ENCODE measurements at regions not wholly inside any gene's neighbourhood (a gene's known extent, or its start where the extent isn't known, plus 50 kb on each side); places are given as distances from the start of the nearest gene placed in this dataset.

DNA sequence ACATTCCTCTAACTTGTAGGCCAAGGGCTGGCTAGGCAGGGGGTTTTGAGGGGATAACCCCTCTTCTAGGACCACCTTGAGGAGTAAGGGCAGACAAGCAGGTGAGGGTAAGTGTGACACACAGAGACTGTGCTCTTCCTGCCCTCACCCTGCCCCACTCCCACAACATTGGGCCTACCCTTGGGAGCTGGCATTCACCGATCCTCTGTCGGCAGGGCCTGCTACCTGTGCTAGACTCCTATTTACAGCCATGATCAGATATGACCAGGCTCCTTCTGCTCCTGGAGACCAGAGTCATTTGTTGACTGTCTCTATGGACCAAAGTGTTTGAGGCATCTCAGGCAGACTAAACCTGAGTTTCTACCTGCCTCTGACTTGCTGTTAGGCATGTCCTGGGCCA lies 68.3 kb downstream of the SYF2 start:
- Histone ChIP-seq H3K9ac (ENCODE audit: extremely low read depth, low read length, poor library complexity, severe bottlenecking) (no peak overlapping the region), H3K27me3 (ENCODE audit: control insufficient read depth, insufficient read depth, low read length, poor library complexity, severe bottlenecking) (peaks cover 8% of the 10 kb centered on the region), H3K9me3 (ENCODE audit: control insufficient read depth, low read length) (peaks cover 17% of the 10 kb centered on the region), H3K4me3 (ENCODE audit: low read length) (no peak overlapping the region), H3K27ac (ENCODE audit: low read depth, low read length) (no peak overlapping the region), H3K4me1 (ENCODE audit: control insufficient read depth, insufficient read depth, low read length) (peaks cover 14% of the 10 kb centered on the region), H3K36me3 (ENCODE audit: control insufficient read depth, insufficient read depth, low read length) (no peaks in the 10 kb centered on the region)
- no peak for DNase-seq
- Mint-ChIP-seq H3K4me1 (peaks cover 17% of the 10 kb centered on the region), H3K9me3 (peaks cover 4% of the 10 kb centered on the region), H3K27me3 (ENCODE audit: insufficient read depth) (peaks cover 20% of the 10 kb centered on the region), H3K36me3 (ENCODE audit: low read depth) (no peaks in the 10 kb centered on the region), H3K27ac (no peak overlapping the region), H3K4me3 (no peak overlapping the region)
- WGBS, 2 experiments (ENCODE audit: insufficient coverage in 1 of 2, insufficient read length in 1 of 2) = 99 to 100% methylated on average over 2 of the region's 2 CpGs
- TF ChIP-seq, protein P1, sequence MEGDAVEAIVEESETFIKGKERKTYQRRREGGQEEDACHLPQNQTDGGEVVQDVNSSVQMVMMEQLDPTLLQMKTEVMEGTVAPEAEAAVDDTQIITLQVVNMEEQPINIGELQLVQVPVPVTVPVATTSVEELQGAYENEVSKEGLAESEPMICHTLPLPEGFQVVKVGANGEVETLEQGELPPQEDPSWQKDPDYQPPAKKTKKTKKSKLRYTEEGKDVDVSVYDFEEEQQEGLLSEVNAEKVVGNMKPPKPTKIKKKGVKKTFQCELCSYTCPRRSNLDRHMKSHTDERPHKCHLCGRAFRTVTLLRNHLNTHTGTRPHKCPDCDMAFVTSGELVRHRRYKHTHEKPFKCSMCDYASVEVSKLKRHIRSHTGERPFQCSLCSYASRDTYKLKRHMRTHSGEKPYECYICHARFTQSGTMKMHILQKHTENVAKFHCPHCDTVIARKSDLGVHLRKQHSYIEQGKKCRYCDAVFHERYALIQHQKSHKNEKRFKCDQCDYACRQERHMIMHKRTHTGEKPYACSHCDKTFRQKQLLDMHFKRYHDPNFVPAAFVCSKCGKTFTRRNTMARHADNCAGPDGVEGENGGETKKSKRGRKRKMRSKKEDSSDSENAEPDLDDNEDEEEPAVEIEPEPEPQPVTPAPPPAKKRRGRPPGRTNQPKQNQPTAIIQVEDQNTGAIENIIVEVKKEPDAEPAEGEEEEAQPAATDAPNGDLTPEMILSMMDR (conservative IDR thresholded peaks at IDR 0.05) = no peak

DNA sequence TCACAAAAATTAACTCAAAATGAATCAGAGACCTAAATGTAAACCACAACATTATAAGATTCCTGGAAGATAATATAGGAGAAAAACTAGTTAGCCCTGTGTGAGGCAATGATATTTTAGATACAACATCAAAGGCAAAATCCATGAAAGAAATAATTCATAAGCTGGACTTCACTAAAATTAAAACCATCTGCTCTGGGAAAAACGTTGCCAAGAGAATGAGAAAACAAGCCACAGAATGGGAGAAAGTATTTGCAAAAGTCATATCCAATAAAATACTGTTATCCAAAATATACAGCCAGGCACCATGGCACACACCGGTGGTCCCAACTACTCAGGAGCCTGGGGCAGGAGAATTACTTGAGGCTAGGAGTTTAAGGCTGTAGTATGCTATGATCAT lies 70.3 kb downstream of the SYF2 start:
- peaks cover 19% of the 10 kb centered on the region for H3K9me3 Mint-ChIP-seq
- H3K36me3 Mint-ChIP-seq (ENCODE audit: low read depth) = peaks cover 2% of the 10 kb centered on the region
- H3K4me3 Mint-ChIP-seq = no peak overlapping the region
- no peak overlapping the region for H3K27ac Mint-ChIP-seq
- no peak overlapping the region for H3K27ac ChIP-seq (ENCODE audit: low read depth, low read length)
- peaks cover 8% of the 10 kb centered on the region for H3K27me3 ChIP-seq (ENCODE audit: control insufficient read depth, insufficient read depth, low read length, poor library complexity, severe bottlenecking)
- peaks cover 20% of the 10 kb centered on the region for H3K27me3 Mint-ChIP-seq (ENCODE audit: insufficient read depth)
- DNase-seq = no peak
- H3K36me3 ChIP-seq (ENCODE audit: control insufficient read depth, insufficient read depth, low read length) = no peaks in the 10 kb centered on the region
- no peak overlapping the region for H3K4me3 ChIP-seq (ENCODE audit: low read length)
- TF ChIP-seq, protein P1 (conservative IDR thresholded peaks at IDR 0.05) = no peak
- no peaks in the 10 kb centered on the region for H3K4me1 Mint-ChIP-seq
- H3K9ac ChIP-seq (ENCODE audit: extremely low read depth, low read length, poor library complexity, severe bottlenecking) = no peak overlapping the region
- peaks cover 30% of the 10 kb centered on the region for H3K9me3 ChIP-seq (ENCODE audit: control insufficient read depth, low read length)
- 17 to 31% methylated on average over 1 to 2 of the region's 2 CpGs for WGBS, 2 experiments (ENCODE audit: insufficient coverage in 1 of 2, insufficient read length in 1 of 2)
- no peaks in the 10 kb centered on the region for H3K4me1 ChIP-seq (ENCODE audit: control insufficient read depth, insufficient read depth, low read length)

DNA sequence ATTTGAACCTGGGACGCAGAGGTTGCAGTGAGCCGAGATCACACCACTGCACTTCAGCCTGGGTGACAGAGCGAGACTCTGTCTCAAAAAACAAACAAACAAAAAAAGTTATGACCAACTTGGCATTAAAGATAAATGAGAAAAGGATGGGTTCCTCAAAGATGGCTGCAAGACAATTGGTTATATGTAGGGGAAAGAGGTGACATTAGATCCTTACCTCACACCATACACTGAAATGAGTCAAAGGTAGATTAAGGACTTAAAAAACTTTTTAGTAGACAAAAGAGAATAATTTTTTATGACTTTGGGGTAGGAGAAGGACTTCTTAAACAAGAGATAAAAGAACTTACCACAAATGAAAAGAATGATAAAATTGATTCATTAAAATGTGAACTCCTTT lies 74.5 kb downstream of the SYF2 start:
- Mint-ChIP-seq H3K9me3 (peaks cover 26% of the 10 kb centered on the region), H3K4me3 (no peak overlapping the region), H3K27me3 (ENCODE audit: insufficient read depth) (peaks cover 28% of the 10 kb centered on the region), H3K36me3 (ENCODE audit: low read depth) (peaks cover 2% of the 10 kb centered on the region), H3K4me1 (no peaks in the 10 kb centered on the region), H3K27ac (no peak overlapping the region)
- TF ChIP-seq, protein P1 (conservative IDR thresholded peaks at IDR 0.05) = no peak
- no peak for DNase-seq
- H3K4me3 ChIP-seq (ENCODE audit: low read length) = no peak overlapping the region
- 90% methylated on average over 3 of the region's 3 CpGs; no CpG with 5 or more reads in 1 of the 2 experiments for WGBS, 2 experiments (ENCODE audit: insufficient coverage in 1 of 2, insufficient read length in 1 of 2)
- H3K27me3 ChIP-seq (ENCODE audit: control insufficient read depth, insufficient read depth, low read length, poor library complexity, severe bottlenecking) = peaks cover 8% of the 10 kb centered on the region
- no peak overlapping the region for H3K9ac ChIP-seq (ENCODE audit: extremely low read depth, low read length, poor library complexity, severe bottlenecking)
- no peaks in the 10 kb centered on the region for H3K36me3 ChIP-seq (ENCODE audit: control insufficient read depth, insufficient read depth, low read length)
- no peak overlapping the region for H3K27ac ChIP-seq (ENCODE audit: low read depth, low read length)
- peaks cover 16% of the 10 kb centered on the region for H3K9me3 ChIP-seq (ENCODE audit: control insufficient read depth, low read length)
- no peaks in the 10 kb centered on the region for H3K4me1 ChIP-seq (ENCODE audit: control insufficient read depth, insufficient read depth, low read length)
